ENCODE measurements at regions not wholly inside any gene's neighbourhood (a gene's known extent, or its start where the extent isn't known, plus 50 kb on each side); places are given as distances from the start of the nearest gene placed in this dataset.

- DNase-seq (no peak), ATAC-seq (ENCODE audit: low read depth) (no peak)
- no peaks in the 10 kb centered on the region for H3K4me1 Mint-ChIP-seq
- H3K36me3 Mint-ChIP-seq: no peaks in the 10 kb centered on the region
- peaks cover 2% of the 10 kb centered on the region for H3K27me3 Mint-ChIP-seq
- no peak overlapping the region for H3K27ac Mint-ChIP-seq
- H3K4me3 Mint-ChIP-seq: no peak overlapping the region
- POLR2A ChIA-PET: no interaction called here
- peaks cover 2% of the 10 kb centered on the region for H3K9me3 Mint-ChIP-seq
Measured at GRCh38 chr2:19804639-19805260, 97.0 kb downstream of the TTC32 start.

GRCh38 chr2:19802086-19802841 lies 99.5 kb downstream of the TTC32 start:
- Mint-ChIP-seq H3K27me3 (no peaks in the 10 kb centered on the region), H3K4me3 (no peak overlapping the region), H3K27ac (no peak overlapping the region), H3K9me3 (peaks cover 2% of the 10 kb centered on the region), H3K36me3 (no peaks in the 10 kb centered on the region), H3K4me1 (no peaks in the 10 kb centered on the region)
- POLR2A ChIA-PET: no interaction called here
- no peak for DNase-seq
- no peak for ATAC-seq (ENCODE audit: low read depth)

DNA sequence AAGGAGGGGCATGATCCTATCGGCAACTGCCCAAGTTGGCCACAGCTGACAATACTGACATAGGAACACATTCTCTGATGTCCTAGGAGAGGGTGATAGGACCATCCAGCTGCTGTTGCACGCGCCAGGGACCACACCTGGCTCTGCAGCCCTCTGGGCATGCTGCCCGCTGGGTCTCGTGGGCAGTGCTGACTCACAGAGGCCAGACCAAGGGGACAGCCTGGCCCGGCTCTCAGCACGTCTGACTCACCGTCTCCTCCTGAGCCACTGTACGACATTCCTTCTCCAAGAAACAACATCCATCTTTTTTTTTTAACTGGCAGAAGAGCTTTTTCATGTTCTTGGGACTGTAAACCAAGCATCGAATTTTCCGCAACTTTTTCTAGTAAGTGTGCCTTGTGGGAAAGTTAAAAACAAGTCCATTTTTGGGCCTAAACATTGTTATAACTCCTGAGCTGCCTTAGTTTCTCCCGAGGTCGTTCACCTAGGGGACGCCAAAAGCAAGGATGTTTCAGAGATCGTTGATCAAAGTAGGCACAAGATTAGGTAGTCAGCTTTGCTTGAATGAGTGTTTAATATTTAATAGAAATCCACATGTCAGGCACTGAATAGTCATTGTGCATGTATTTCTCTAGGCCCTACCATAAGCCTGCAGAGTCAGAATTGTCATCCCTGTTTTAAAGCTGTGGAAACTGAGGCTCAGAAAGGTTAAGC lies 100.3 kb downstream of the TTC32 start:
- H3K9me3 Mint-ChIP-seq: peaks cover 2% of the 10 kb centered on the region
- H3K36me3 Mint-ChIP-seq: no peaks in the 10 kb centered on the region
- H3K4me3 Mint-ChIP-seq: no peak overlapping the region
- H3K4me1 Mint-ChIP-seq: no peaks in the 10 kb centered on the region
- H3K27ac Mint-ChIP-seq: no peak overlapping the region
- POLR2A ChIA-PET: no interaction called here
- ATAC-seq (ENCODE audit: low read depth): no peak
- DNase-seq: no peak
- H3K27me3 Mint-ChIP-seq: no peaks in the 10 kb centered on the region

DNA sequence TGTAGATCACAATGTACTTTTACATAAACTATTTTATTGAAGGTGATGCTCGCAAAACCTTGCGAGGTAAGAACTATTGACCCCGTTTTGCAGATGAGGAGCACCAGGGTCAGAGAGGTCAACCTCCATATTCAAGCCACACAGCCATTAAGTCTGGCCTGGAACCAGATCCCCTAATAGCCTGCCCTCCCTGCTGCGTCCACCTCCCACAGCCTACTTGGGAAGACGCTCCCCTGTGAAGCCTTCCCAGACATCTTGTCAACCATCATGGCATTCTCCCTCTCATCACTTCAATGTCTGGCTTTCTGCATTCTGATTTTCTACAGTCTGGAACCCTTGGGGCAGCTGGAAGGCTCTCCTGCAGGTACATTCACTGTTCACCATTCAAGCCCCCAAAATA lies 101.0 kb downstream of the TTC32 start:
- Mint-ChIP-seq H3K27me3 (no peaks in the 10 kb centered on the region), H3K4me1 (no peaks in the 10 kb centered on the region), H3K36me3 (no peaks in the 10 kb centered on the region), H3K9me3 (peaks cover 2% of the 10 kb centered on the region), H3K27ac (no peak overlapping the region), H3K4me3 (no peak overlapping the region)
- no peak for ATAC-seq (ENCODE audit: low read depth)
- DNase-seq: no peak
- POLR2A ChIA-PET: no interaction called here

DNA sequence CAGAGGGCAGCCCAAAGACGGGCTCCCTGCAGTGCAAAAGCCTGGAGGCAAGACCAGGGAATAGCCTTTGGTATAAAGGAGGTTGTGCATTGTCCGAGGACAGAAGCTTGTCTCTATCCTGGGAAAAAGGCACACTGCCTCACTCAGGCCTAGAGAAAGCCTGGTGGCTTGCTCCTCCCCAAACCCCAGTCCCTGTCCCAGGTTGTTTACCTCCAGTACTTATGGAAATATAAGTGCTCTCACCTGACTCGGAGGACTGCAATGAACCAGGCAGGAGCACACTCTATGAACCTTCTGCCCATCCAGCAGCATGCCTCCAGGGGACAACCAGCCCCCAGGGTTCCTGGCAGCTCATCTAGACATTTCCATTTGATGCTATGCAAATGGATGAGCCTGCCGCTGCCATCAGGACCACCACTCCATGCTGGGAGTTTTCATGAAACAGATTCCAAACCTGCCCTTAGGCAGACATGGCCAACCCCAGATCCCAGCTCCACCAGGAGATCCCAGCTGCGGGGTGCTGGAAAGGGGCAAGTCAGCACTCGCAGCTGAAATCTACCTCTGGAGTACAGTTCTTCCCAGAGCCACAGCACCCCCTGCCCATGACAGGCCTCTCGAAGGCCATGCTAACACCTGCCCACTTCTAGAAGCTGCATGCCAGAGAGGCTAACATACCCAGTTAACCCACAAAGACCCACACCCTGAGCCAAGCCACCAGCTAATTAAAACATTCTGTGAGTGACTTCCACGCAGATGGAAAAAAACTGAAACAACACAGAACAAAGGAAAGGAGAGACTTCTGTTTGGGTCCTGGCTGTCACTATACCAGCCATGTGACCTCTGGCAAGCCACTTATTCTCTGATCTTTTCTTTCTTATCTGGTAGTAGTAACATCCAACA lies 101.7 kb downstream of the TTC32 start:
- no peaks in the 10 kb centered on the region for H3K4me1 Mint-ChIP-seq
- no peaks in the 10 kb centered on the region for H3K27me3 Mint-ChIP-seq
- H3K27ac Mint-ChIP-seq: no peak overlapping the region
- ATAC-seq (ENCODE audit: low read depth): no peak
- no peaks in the 10 kb centered on the region for H3K36me3 Mint-ChIP-seq
- H3K9me3 Mint-ChIP-seq: peaks cover 2% of the 10 kb centered on the region
- H3K4me3 Mint-ChIP-seq: no peak overlapping the region
- POLR2A ChIA-PET: no interaction called here
- no peak for DNase-seq

- Mint-ChIP-seq H3K27ac (no peak overlapping the region), H3K4me1 (no peaks in the 10 kb centered on the region), H3K4me3 (no peak overlapping the region), H3K27me3 (no peaks in the 10 kb centered on the region), H3K36me3 (no peaks in the 10 kb centered on the region), H3K9me3 (no peaks in the 10 kb centered on the region)
- DNase-seq (no peak), ATAC-seq (ENCODE audit: low read depth) (no peak)
- POLR2A ChIA-PET: no interaction called here
Measured at GRCh38 chr2:19797871-19798270, 103.9 kb downstream of the TTC32 start.

DNA sequence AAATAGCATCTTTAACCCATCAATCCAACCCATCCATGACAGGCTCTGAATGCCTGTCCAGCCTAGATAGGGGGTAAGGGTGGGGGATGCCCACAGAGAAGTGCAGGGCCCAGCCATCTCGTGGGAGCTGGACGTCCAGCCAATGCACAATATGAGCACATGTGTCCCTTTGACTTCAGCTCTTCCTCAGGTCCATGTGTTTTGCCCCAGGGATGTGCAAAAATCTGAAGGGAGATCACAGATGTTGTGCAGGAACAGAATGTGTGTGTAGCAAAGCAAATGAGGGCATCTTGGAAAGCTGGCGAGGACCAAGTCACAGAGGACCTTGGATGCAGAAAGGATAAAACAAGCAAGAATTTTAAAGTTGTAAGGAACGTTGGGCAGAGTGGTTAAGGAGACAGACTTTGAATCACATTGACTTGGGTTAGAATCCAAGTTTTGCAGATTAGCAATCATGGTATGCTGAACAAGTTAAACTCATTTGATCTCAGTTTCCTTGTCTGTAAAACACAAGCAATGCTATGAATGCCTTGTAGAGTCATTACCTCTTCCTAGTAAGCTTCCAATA lies 104.5 kb downstream of the TTC32 start:
- H3K4me1 Mint-ChIP-seq: no peaks in the 10 kb centered on the region
- H3K4me3 Mint-ChIP-seq: no peak overlapping the region
- no peaks in the 10 kb centered on the region for H3K36me3 Mint-ChIP-seq
- POLR2A ChIA-PET: no interaction called here
- DNase-seq (no peak), ATAC-seq (ENCODE audit: low read depth) (no peak)
- no peaks in the 10 kb centered on the region for H3K27me3 Mint-ChIP-seq
- H3K9me3 Mint-ChIP-seq: no peaks in the 10 kb centered on the region
- no peak overlapping the region for H3K27ac Mint-ChIP-seq

- Mint-ChIP-seq H3K4me3 (no peak overlapping the region), H3K27ac (no peak overlapping the region), H3K9me3 (no peaks in the 10 kb centered on the region), H3K27me3 (peaks cover 2% of the 10 kb centered on the region), H3K4me1 (no peaks in the 10 kb centered on the region), H3K36me3 (no peaks in the 10 kb centered on the region)
- POLR2A ChIA-PET: no interaction called here
- ATAC-seq (ENCODE audit: low read depth) (no peak), DNase-seq (no peak)
Measured at GRCh38 chr2:19796035-19796695, 105.6 kb downstream of the TTC32 start.

DNA sequence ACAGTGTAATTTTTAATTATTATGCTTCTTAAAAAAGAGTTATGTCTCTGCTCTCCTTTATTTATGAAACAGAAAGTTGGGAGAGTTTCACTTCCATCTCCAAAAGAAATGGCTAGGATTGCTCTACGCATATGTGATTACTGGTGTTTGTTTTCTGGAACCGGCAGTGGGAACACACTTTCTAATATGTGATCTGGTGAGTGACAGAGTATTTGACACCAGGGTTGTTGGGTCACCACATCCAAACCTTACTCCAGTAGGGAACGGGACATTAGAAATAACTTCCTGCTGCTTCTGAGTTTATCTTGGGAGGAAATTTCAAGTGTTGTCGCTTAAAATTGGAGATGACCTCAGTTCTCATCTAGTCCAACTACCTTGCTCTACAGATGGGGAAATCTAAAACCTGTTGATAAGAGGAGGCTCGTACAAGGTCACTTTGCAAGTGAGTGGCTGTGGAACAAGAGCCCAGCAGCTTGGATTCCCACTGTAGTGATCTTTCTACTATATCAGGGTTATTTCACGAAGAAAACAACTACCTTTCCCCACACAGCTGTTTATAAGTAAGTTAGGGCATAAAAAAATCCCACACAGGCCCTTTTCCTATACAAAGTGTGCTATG lies 108.5 kb downstream of the TTC32 start:
- Mint-ChIP-seq H3K9me3 (no peaks in the 10 kb centered on the region), H3K4me1 (no peaks in the 10 kb centered on the region), H3K36me3 (no peaks in the 10 kb centered on the region), H3K27me3 (peaks cover 2% of the 10 kb centered on the region), H3K27ac (no peak overlapping the region), H3K4me3 (no peak overlapping the region)
- ATAC-seq (ENCODE audit: low read depth) (no peak), DNase-seq (no peak)
- POLR2A ChIA-PET: no interaction called here

DNA sequence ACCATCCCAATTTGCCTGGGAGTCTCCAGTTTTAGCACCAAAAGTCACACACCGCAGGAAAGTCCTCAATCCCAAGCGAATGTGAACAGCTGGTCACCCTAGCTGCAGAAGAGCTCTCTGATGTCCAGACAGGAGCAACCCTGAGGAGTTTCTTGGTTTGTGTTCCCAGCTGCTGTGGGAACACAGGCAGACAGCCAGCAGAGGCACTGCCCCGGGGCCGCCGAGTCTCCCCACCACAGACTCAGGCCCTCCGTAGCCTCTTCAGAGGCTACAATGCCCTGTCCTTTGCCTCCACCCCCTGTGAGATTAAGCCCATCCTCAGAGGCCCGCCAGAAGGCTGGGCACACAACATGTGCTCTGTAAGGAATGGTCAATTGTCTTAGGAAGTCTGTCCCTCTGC lies 111.5 kb downstream of the TTC32 start:
- no peak for DNase-seq
- H3K4me3 Mint-ChIP-seq: no peak overlapping the region
- H3K27ac Mint-ChIP-seq: no peak overlapping the region
- ATAC-seq (ENCODE audit: low read depth): no peak
- H3K9me3 Mint-ChIP-seq: no peaks in the 10 kb centered on the region
- no peaks in the 10 kb centered on the region for H3K4me1 Mint-ChIP-seq
- POLR2A ChIA-PET: no interaction called here
- peaks cover 2% of the 10 kb centered on the region for H3K27me3 Mint-ChIP-seq
- H3K36me3 Mint-ChIP-seq: no peaks in the 10 kb centered on the region

DNA sequence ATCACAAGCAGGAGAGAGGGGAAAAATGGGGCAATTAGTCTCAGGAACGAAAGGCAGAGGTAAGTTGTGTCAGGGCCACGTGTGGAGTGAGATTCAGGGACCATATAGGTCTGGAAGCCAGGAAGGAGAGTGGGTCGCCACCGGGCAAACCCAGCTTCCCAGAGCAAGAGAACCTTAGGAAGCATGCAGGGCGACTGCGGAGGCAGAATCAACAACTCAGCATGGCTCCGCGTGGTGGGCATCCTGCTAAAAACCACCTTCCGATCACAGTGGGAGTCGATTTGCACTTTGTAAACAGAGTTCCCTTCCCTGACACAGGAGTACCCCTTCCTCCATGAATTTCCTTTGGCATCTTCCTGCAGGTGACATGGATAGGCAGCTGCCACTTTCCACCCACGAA lies 114.6 kb downstream of the TTC32 start:
- no peaks in the 10 kb centered on the region for H3K4me1 Mint-ChIP-seq
- no peak for DNase-seq
- no peak overlapping the region for H3K27ac Mint-ChIP-seq
- H3K27me3 Mint-ChIP-seq: peaks cover under 1% of the 10 kb centered on the region
- no peak for ATAC-seq (ENCODE audit: low read depth)
- H3K9me3 Mint-ChIP-seq: no peaks in the 10 kb centered on the region
- no peak overlapping the region for H3K4me3 Mint-ChIP-seq
- POLR2A ChIA-PET: no interaction called here
- no peaks in the 10 kb centered on the region for H3K36me3 Mint-ChIP-seq

- H3K27ac Mint-ChIP-seq: no peak overlapping the region
- ATAC-seq (ENCODE audit: low read depth) (no peak), DNase-seq (no peak)
- no peaks in the 10 kb centered on the region for H3K4me1 Mint-ChIP-seq
- POLR2A ChIA-PET: no interaction called here
- no peak overlapping the region for H3K4me3 Mint-ChIP-seq
- H3K9me3 Mint-ChIP-seq: no peaks in the 10 kb centered on the region
- no peaks in the 10 kb centered on the region for H3K27me3 Mint-ChIP-seq
- H3K36me3 Mint-ChIP-seq: no peaks in the 10 kb centered on the region
Measured at GRCh38 chr2:19786408-19787058, 115.2 kb downstream of the TTC32 start.
